Neural progenitor cell (in vitro differentiated cells): ENCODE measurements at regions not wholly inside any gene's neighbourhood (a gene's known extent, or its start where the extent isn't known, plus 50 kb on each side); places are given as distances from the start of the nearest gene placed in this dataset.

Source experiments
- DNase-seq: peaks from one replicate; pipeline ENCODE4 v3.0.0-alpha.2; 2016; ENCODE audit warnings: low spot score
- H2AFZ ChIP-seq: fragments of 200-600 bp; sonication (generic); replicated peaks from 2 replicates; pipeline ENCODE4 v1.6.1; 2016; ENCODE audit warnings: antibody characterized with exemption
- H3F3A ChIP-seq: fragments of 200-600 bp; sonication (generic); 2 replicates; pipeline ENCODE4 v1.6.1; 2016; ENCODE audit warnings: antibody characterized with exemption, low read depth
- H3K27ac ChIP-seq: fragments of 200-600 bp; sonication (generic); 2 replicates; pipeline ENCODE4 v1.5.1; 2016; ENCODE audit warnings: mild to moderate bottlenecking
- H3K27me3 ChIP-seq: fragments of 200-600 bp; sonication (generic); 2 replicates; pipeline ENCODE4 v1.6.1; 2016; ENCODE audit warnings: mild to moderate bottlenecking, moderate library complexity
- H3K36me3 ChIP-seq: fragments of 200-600 bp; sonication (generic); 2 replicates; pipeline ENCODE4 v1.5.1; 2016
- H3K4me1 ChIP-seq: fragments of 200-600 bp; sonication (generic); 2 replicates; pipeline ENCODE4 v1.6.1; 2016; ENCODE audit warnings: mixed run types
- H3K4me2 ChIP-seq: fragments of 200-600 bp; sonication (generic); 2 replicates; pipeline ENCODE4 v1.6.1; 2016
- H3K4me3 ChIP-seq: fragments of 200-600 bp; sonication (generic); 2 replicates; pipeline ENCODE4 v1.5.1; 2016
- H3K79me2 ChIP-seq: fragments of 200-600 bp; sonication (generic); 2 replicates; pipeline ENCODE4 v1.6.1; 2016; ENCODE audit warnings: low read depth
- H3K9ac ChIP-seq: fragments of 200-600 bp; sonication (generic); 2 replicates; pipeline ENCODE4 v1.6.1; 2016
- H3K9me3 ChIP-seq: fragments of 200-600 bp; sonication (generic); 2 replicates; pipeline ENCODE4 v1.5.1; 2016; ENCODE audit warnings: low read depth
- H4K20me1 ChIP-seq: fragments of 200-600 bp; sonication (generic); 2 replicates; pipeline ENCODE4 v1.6.1; 2016; ENCODE audit warnings: low read depth
- H3K27ac Mint-ChIP-seq: 3 replicates; pipeline ENCODE4 v1.8.0; 2021; ENCODE audit warnings: mixed read lengths
- H3K27me3 Mint-ChIP-seq: 2 replicates; pipeline ENCODE4 v1.8.0; 2022; ENCODE audit warnings: low read depth, mild to moderate bottlenecking, inconsistent platforms, moderate library complexity, mixed read lengths; ENCODE audit not compliant: insufficient read depth
- H3K36me3 Mint-ChIP-seq: 3 replicates; pipeline ENCODE4 v1.8.0; 2021; ENCODE audit warnings: mixed read lengths
- H3K4me1 Mint-ChIP-seq: 3 replicates; pipeline ENCODE4 v1.8.0; 2021; ENCODE audit warnings: mixed read lengths
- H3K4me3 Mint-ChIP-seq: 3 replicates; pipeline ENCODE4 v1.8.0; 2021; ENCODE audit warnings: mild to moderate bottlenecking, moderate library complexity, mixed read lengths
- H3K9me3 Mint-ChIP-seq: 3 replicates; pipeline ENCODE4 v1.8.0; 2020; ENCODE audit warnings: mixed read lengths
- CTCF ChIP-seq: fragments of 200-600 bp; sonication (generic); IDR thresholded peaks from 2 replicates; pipeline ENCODE4 v1.5.1; 2017; ENCODE audit warnings: antibody characterized with exemption, mild to moderate bottlenecking
- EZH2 ChIP-seq: fragments of 200-600 bp; sonication (generic); IDR thresholded peaks from 2 replicates; pipeline ENCODE4 v1.6.1; 2017; ENCODE audit warnings: antibody characterized with exemption, mild to moderate bottlenecking, moderate library complexity
- EZH2phosphoT487 ChIP-seq: fragments of 200-600 bp; sonication (generic); IDR thresholded peaks from 2 replicates; pipeline ENCODE4 v1.6.1; 2017; ENCODE audit warnings: antibody characterized with exemption

GRCh38 chr2:156165742-156166141 lies 166.8 kb downstream of the NR4A2 start:
- Histone ChIP-seq H3K4me1 (peaks cover 7% of the 10 kb centered on the region), H2AFZ (no peak overlapping the region), H3K9me3 (no peaks in the 10 kb centered on the region), H3K27me3 (no peaks in the 10 kb centered on the region), H3K27ac (no peak overlapping the region), H3F3A (no peaks in the 10 kb centered on the region), H3K4me3 (no peak overlapping the region), H3K79me2 (no peaks in the 10 kb centered on the region), H4K20me1 (no peaks in the 10 kb centered on the region), H3K4me2 (no peak overlapping the region), H3K36me3 (peaks cover 3% of the 10 kb centered on the region), H3K9ac (no peak overlapping the region)
- H3K27ac Mint-ChIP-seq: no peak overlapping the region
- no peaks in the 10 kb centered on the region for H3K27me3 Mint-ChIP-seq
- H3K9me3 Mint-ChIP-seq: peaks cover 5% of the 10 kb centered on the region
- no peak overlapping the region for H3K4me3 Mint-ChIP-seq
- peaks cover 4% of the 10 kb centered on the region for H3K36me3 Mint-ChIP-seq
- DNase-seq: no peak
- H3K4me1 Mint-ChIP-seq: peaks cover 9% of the 10 kb centered on the region
- TF ChIP-seq EZH2phosphoT487: no peak
- no peak for TF ChIP-seq CTCF
- no peak for TF ChIP-seq EZH2

- TF ChIP-seq CTCF (no peak), EZH2 (no peak), EZH2phosphoT487 (no peak)
- H3K27ac ChIP-seq: no peak overlapping the region
- Mint-ChIP-seq H3K4me3 (no peak overlapping the region), H3K9me3 (no peaks in the 10 kb centered on the region), H3K27me3 (peaks cover 2% of the 10 kb centered on the region), H3K36me3 (no peaks in the 10 kb centered on the region), H3K27ac (peak overlapping the region; percentile 28), H3K4me1 (peaks cover 10% of the 10 kb centered on the region)
- no peaks in the 10 kb centered on the region for H3K79me2 ChIP-seq
- H3F3A ChIP-seq: no peaks in the 10 kb centered on the region
- no peaks in the 10 kb centered on the region for H3K27me3 ChIP-seq
- H3K4me2 ChIP-seq: no peak overlapping the region
- DNase-seq: no peak
- H3K36me3 ChIP-seq: no peaks in the 10 kb centered on the region
- H2AFZ ChIP-seq: no peak overlapping the region
- no peaks in the 10 kb centered on the region for H4K20me1 ChIP-seq
- H3K9me3 ChIP-seq: no peaks in the 10 kb centered on the region
- no peak overlapping the region for H3K4me3 ChIP-seq
- no peak overlapping the region for H3K9ac ChIP-seq
- H3K4me1 ChIP-seq: peaks cover 7% of the 10 kb centered on the region
These were observed 168.3 kb downstream of the NR4A2 start for GRCh38 chr2:156164091-156164720.

- no peak for DNase-seq
- no peaks in the 10 kb centered on the region for H3K36me3 ChIP-seq
- no peak overlapping the region for H3K4me2 ChIP-seq
- Mint-ChIP-seq H3K9me3 (no peaks in the 10 kb centered on the region), H3K4me3 (no peak overlapping the region), H3K4me1 (peaks cover 20% of the 10 kb centered on the region), H3K27me3 (peaks cover 2% of the 10 kb centered on the region), H3K36me3 (no peaks in the 10 kb centered on the region), H3K27ac (no peak overlapping the region)
- no peaks in the 10 kb centered on the region for H3K9me3 ChIP-seq
- H3K9ac ChIP-seq: no peak overlapping the region
- H2AFZ ChIP-seq: no peak overlapping the region
- H3K27me3 ChIP-seq: no peaks in the 10 kb centered on the region
- no peak overlapping the region for H3K27ac ChIP-seq
- no peaks in the 10 kb centered on the region for H3K79me2 ChIP-seq
- no peak overlapping the region for H3K4me3 ChIP-seq
- H3F3A ChIP-seq: no peaks in the 10 kb centered on the region
- TF ChIP-seq EZH2phosphoT487: no peak
- TF ChIP-seq CTCF: no peak
- TF ChIP-seq EZH2: no peak
- H3K4me1 ChIP-seq: peaks cover 18% of the 10 kb centered on the region
- H4K20me1 ChIP-seq: peaks cover 2% of the 10 kb centered on the region
These were observed 173.7 kb downstream of the NR4A2 start for GRCh38 chr2:156158808-156159207.
